HepG2 (cell line): ENCODE measurements at regions not wholly inside any gene's neighbourhood (a gene's known extent, or its start where the extent isn't known, plus 50 kb on each side); places are given as distances from the start of the nearest gene placed in this dataset.

Source experiments
- ATAC-seq: fragments of 200-7000 bp; cut with Tn5 transposase; 3 replicates; pipeline ENCODE4 v1.9.1; 2020; ENCODE audit warnings: mild to moderate bottlenecking, moderate library complexity
- BruUV-seq: library from RNA; stranded (reverse); fragments of 400-500 nt; replicated peaks from 2 replicates; lab custom pipeline; 2021; lab: Mats Ljungman, UMichigan
- CTCF ChIA-PET: fragments of 300-600 bp; formaldehyde crosslinking; extraction: SDS; loops from one replicate; lab custom pipeline; 2021; ENCODE audit warnings: low total read pairs, inconsistent platforms, low intra/inter-chr PET ratio; lab: Yijun Ruan, JAX
- POLR2A ChIA-PET: fragments of 350-600 bp; sonication (Branson Sonifier 250); formaldehyde crosslinking; loops from one replicate; lab custom pipeline; 2020; ENCODE audit warnings: antibody characterized with exemption, inconsistent platforms; lab: Yijun Ruan, JAX
- DNase-seq: peaks from one replicate; pipeline ENCODE4 v3.0.0-alpha.2; 2015; ENCODE audit warnings: low spot score
- FAIRE-seq: peaks from 3 replicates; lab custom pipeline; 2011; peaks lifted over from hg19 to GRCh38; lab: Jason Lieb, UNC
- H2AFZ ChIP-seq: one replicate; pipeline ENCODE4 v1.6.1; 2011; ENCODE audit warnings: low read length, inconsistent platforms
- H3K27ac ChIP-seq: fragments of 300-600 bp; 3 replicates; pipeline ENCODE4 v1.8.0; 2011; ENCODE audit warnings: mixed run types, mild to moderate bottlenecking, mixed read lengths, low read length, inconsistent platforms; ENCODE audit not compliant: insufficient read depth; ENCODE audit errors: extremely low read length
- H3K27me3 ChIP-seq, 2 experiments: fragments of 200-600 bp in 1 of 2; 2 replicates in 1 of 2; 3 replicates in 1 of 2; pipeline versions ENCODE4 v1.6.0 to v1.8.0; 2011; ENCODE audit warnings: low read length in 2 of 2, mild to moderate bottlenecking in 2 of 2, moderate library complexity in 2 of 2, inconsistent platforms in 1 of 2; ENCODE audit not compliant: insufficient read depth in 2 of 2, control insufficient read depth in 1 of 2
- H3K36me3 ChIP-seq, 2 experiments: fragments of 200-600 bp in 1 of 2; replicated peaks in 1 of 2; 2 replicates in 1 of 2; 3 replicates in 1 of 2; pipeline versions ENCODE4 v1.5.1 to v1.8.0; 2011; ENCODE audit warnings: low read length in 2 of 2, inconsistent platforms in 1 of 2; ENCODE audit not compliant: insufficient read depth in 2 of 2, control insufficient read depth in 1 of 2
- H3K4me1 ChIP-seq: 2 replicates; pipeline ENCODE4 v1.5.1; 2012; ENCODE audit warnings: low read length, inconsistent platforms; ENCODE audit not compliant: insufficient read depth
- H3K4me2 ChIP-seq: 2 replicates; pipeline ENCODE4 v1.6.0; 2011; ENCODE audit warnings: low read depth, low read length, inconsistent platforms
- H3K4me3 ChIP-seq, 3 experiments: fragments of 200-600 bp in 1 of 3; sonication (generic), shearing (Covaris generic) in 1 of 3; replicated peaks in 1 of 3; 2 replicates each; pipeline ENCODE4 v1.5.1; 2011 to 2016; ENCODE audit warnings: low read length in 3 of 3, inconsistent platforms in 2 of 3, low read depth in 2 of 3, mild to moderate bottlenecking in 2 of 3, control low read depth in 1 of 3, mixed read lengths in 1 of 3; ENCODE audit not compliant: insufficient read depth in 1 of 3
- H3K79me2 ChIP-seq: one replicate; pipeline ENCODE4 v1.6.1; 2011; ENCODE audit warnings: low read length, inconsistent platforms; ENCODE audit not compliant: insufficient read depth
- H3K9ac ChIP-seq: 2 replicates; pipeline ENCODE4 v1.6.0; 2011; ENCODE audit warnings: mild to moderate bottlenecking, low read depth, low read length, inconsistent platforms; ENCODE audit not compliant: insufficient read depth
- H3K9me3 ChIP-seq: 2 replicates; pipeline ENCODE4 v1.5.1; 2012; ENCODE audit warnings: mild to moderate bottlenecking, low read length
- H4K20me1 ChIP-seq: 2 replicates; pipeline ENCODE4 v1.6.0; 2011; ENCODE audit warnings: inconsistent platforms, mild to moderate bottlenecking, low read length, moderate library complexity; ENCODE audit not compliant: insufficient read depth
- ARID4A ChIP-seq: sonication (generic); formaldehyde crosslinking; IDR thresholded peaks from 2 replicates; pipeline ENCODE4 v1.5.0; 2020; ENCODE audit warnings: mild to moderate bottlenecking, missing genetic modification reagents, borderline replicate concordance
- ARNT2 ChIP-seq: sonication (generic); formaldehyde crosslinking; IDR thresholded peaks from 2 replicates; pipeline ENCODE4 v1.8.0; 2022; ENCODE audit warnings: mild to moderate bottlenecking, low read depth, missing genetic modification reagents, moderate library complexity
- ATAD3A ChIP-seq: sonication (generic); formaldehyde crosslinking; IDR thresholded peaks from 2 replicates; pipeline ENCODE4 v1.4.0; 2020; ENCODE audit warnings: missing genetic modification reagents
- JDP2 ChIP-seq: sonication (generic); formaldehyde crosslinking; IDR thresholded peaks from 2 replicates; pipeline ENCODE4 v1.8.1; 2022; ENCODE audit warnings: missing genetic modification reagents, borderline replicate concordance
- TERF1 ChIP-seq: sonication (generic); formaldehyde crosslinking; IDR thresholded peaks from 2 replicates; pipeline ENCODE4 v1.8.0; 2022; ENCODE audit warnings: mild to moderate bottlenecking, missing genetic modification reagents, moderate library complexity
- ZBTB20 ChIP-seq: sonication (generic); formaldehyde crosslinking; IDR thresholded peaks from 2 replicates; pipeline ENCODE4 v1.8.1; 2023; ENCODE audit warnings: missing genetic modification reagents, low read depth, mild to moderate bottlenecking, borderline replicate concordance
- ZNF790 ChIP-seq: sonication (generic); formaldehyde crosslinking; IDR thresholded peaks from 2 replicates; pipeline ENCODE4 v1.8.0; 2022; ENCODE audit warnings: missing genetic modification reagents, mild to moderate bottlenecking, borderline replicate concordance
- WGBS: methylation state at CpG from one replicate; pipeline ENCODE4 v1.1.6; 2017; ENCODE audit warnings: low lambda C conversion rate; 5-methylcytosine and 5-hydroxymethylcytosine counted together
- in situ Hi-C: cut with HindIII; loops from 2 replicates; pipeline ENCODE4 v1.10.0; 2017; ENCODE audit warnings: low pct_unique_long_range_greater_than_20kb; ENCODE audit not compliant: extremely low pct_ligation_motif_present
- intact Hi-C: fragments of 100-400 bp; cut with micrococcal nuclease; formaldehyde crosslinking; loops from one replicate; pipeline ENCODE4 v1.10.0; 2022; ENCODE audit not compliant: unreplicated experiment

- Histone ChIP-seq H3K4me1 (no peaks in the 10 kb centered on the region), H3K27ac (no peak overlapping the region), H3K9me3 (no peaks in the 10 kb centered on the region), H2AFZ (no peak overlapping the region), H4K20me1 (no peaks in the 10 kb centered on the region), H3K4me3 (no peak overlapping the region), H3K27me3 (no peaks in the 10 kb centered on the region), H3K9ac (no peak overlapping the region), H3K4me2 (no peak overlapping the region), H3K79me2 (no peaks in the 10 kb centered on the region), H3K36me3 (no peaks in the 10 kb centered on the region)
- ChIA-PET CTCF (no interaction called here), POLR2A (no interaction called here)
- in situ Hi-C loops (no loop called here), intact Hi-C loops (no loop called here)
- BruUV-seq, result no TSS peak
- FAIRE-seq, result no peak
- no peak for ATAC-seq
- whole genome bisulfite sequencing, result 97% methylated on average over 4 of the region's 4 CpGs
- no peak for DNase-seq
- TF ChIP-seq ARNT2 (CRISPR knock-in tag) (no peak), JDP2 (CRISPR knock-in tag) (no peak), ARID4A (CRISPR knock-in tag) (no peak), TERF1 (no peak), ZNF790 (CRISPR knock-in tag) (no peak), ATAD3A (no peak), ZBTB20 (CRISPR knock-in tag) (no peak)
Observed at GRCh38 chr1:219299420-219299819, 125.7 kb downstream of the LYPLAL1 start.
